Activated CD4-positive, alpha-beta T cell treated with anti-CD3 and anti-CD28 coated beads, Interleukin-2, amount 50 U/mL, for 24 hours (primary cell): ENCODE measurements at regions not wholly inside any gene's neighbourhood (a gene's known extent, or its start where the extent isn't known, plus 50 kb on each side); places are given as distances from the start of the nearest gene placed in this dataset.
"Not testable (repeated sequence)": the region's sequence is repeated elsewhere in the genome, so short reads cannot be mapped to it uniquely, and the experiment has no call there.

Experiments used
- DNase-seq, 2 donors: peaks; one replicate each; pipeline ENCODE4 v3.0.0-alpha.2; 2020; ENCODE audit warnings: low read depth in 1 of 2, low spot score in 1 of 2

GRCh38 chr15:69906256-69907185 lies 191.2 kb downstream of the TLE3 start:
- no peak for DNase-seq

- no peak for DNase-seq
Observed at GRCh38 chr15:69908060-69908459, 189.7 kb downstream of the TLE3 start.

- DNase-seq = no peak
Observed at GRCh38 chr15:69908590-69909420, 188.9 kb downstream of the TLE3 start.

- no peak for DNase-seq
Observed at GRCh38 chr15:69909719-69910444, 187.8 kb downstream of the TLE3 start.

GRCh38 chr15:69910514-69910913 lies 187.2 kb downstream of the TLE3 start:
- no peak for DNase-seq

GRCh38 chr15:69912116-69912515 lies 185.6 kb downstream of the TLE3 start:
- DNase-seq = no peak

DNA sequence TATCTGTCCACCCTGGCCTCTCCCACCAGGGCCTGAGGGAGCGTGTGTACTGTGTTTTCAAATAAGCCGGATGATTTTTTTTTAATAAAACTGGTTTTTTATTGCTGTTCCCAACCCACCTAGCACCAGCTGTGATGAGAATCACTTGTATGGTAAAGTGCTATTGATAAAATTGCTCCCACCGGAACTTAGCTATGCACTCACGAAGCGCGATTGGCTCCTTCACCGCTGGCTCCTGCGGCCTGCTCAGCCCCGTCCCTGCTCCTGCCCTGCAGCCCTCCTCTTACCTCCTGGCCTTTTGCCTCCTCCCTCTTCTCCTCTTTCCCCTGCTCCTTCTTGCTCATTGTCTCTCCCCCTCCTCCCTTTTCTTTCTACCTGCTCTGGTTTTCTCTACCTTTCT lies 183.7 kb downstream of the TLE3 start:
- no peak for DNase-seq

DNA sequence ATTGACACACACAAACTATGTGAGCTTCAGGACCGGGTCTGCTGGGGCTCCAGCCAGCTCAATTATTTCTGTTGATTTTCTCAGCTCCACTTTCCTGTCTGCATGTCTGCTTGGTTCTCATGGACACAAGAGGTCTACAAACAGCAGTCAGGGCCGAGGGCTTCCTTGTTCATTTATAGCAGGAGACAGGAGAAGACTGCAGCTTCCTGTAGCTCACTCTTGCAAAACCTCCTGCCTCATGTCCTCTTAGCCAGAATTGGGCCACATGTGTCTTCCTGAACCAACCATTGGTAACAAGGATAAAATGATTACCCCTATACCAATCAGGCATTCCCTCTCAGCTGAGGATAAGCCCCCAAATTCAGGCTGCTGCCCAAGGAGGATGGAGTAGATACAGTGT lies 182.8 kb downstream of the TLE3 start:
- DNase-seq = no peak

- DNase-seq = no peak
Observed at GRCh38 chr15:69916169-69916785, 181.4 kb downstream of the TLE3 start.

DNA sequence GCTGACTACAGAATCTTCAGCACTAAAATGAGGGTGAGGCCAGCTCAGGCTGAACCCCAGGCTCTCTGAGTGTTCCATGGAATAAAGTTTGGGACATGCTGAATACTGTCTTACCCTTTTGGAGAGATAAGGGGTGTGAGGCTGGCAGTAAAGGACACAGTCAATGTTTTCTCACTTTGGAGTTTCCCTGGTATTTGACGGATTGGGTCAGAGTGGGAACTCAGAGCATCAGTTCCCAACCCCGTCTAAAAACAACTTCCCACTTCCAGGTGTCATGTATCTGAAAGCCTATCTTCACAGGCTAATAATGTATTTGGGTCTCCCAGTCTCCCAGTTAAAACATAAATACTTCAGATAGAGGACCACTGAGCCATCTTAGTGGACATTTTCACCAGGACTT lies 180.7 kb downstream of the TLE3 start:
- DNase-seq = no peak

- no peak for DNase-seq
Observed at GRCh38 chr15:69919816-69920215, 177.9 kb downstream of the TLE3 start.

DNA sequence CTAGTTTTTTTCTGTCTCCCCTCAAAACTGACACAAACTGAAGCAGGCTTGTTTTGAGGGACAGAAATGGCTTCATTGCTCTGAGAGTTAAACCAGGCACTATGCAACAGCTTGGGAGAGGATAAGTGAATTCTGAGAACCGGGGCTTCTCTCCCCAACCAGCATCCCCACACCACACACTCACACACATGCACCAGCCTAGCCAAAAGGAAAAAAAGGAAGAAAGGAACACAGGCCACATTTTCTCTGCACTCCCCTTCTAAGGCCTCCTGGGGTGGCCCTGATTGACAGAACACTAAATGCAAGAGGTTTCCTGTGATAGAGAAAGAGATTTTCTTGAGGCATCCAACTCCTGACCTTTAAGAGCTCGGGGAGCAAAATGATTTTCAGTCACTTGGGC lies 177.5 kb downstream of the TLE3 start:
- no peak for DNase-seq

DNA sequence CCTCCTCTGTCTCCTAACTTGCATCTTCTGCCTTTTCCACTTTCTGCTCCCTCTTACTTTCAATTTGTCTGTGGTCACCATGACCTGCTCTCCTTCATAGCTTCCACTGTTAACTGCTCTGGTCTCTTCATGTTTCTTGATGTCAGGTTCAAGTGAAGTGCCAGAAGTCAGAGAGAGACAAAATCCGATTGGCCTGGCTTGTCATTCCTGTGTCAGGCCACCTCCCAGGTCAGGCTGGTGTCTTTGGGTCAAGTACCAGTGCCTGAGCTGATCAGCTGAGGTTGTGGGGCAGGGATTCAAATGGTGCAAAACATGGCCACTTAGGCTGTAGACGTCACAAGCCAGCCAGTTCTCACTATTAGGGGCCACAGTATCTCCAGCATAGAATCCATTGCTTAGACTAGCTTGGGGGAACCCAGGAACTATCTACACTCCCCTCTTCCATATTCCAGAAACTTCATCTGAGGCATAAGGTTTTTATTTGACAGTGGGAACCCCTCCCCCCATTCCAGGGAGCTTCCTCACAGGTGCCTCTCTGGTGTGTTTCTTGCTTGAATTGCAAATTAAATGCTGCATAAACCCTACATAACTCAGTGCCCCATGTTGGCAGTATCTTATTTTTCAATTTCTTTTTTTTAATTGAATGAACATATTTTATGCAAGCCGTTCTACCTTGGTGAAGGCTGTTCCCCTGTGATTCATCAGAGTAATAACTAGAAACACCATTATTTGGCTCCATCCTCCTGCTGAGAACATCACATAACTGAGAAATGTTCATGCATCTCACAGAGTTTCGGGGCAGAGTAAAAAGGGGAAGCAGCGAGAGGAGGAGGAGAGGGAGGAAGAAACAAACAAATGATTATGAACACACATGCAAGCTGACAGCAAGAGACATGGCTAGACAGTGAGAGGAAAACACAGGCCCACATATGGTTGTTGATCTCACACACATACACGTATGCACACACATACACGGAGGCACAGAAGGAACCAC lies 175.8 kb downstream of the TLE3 start:
- DNase-seq = no peak

DNA sequence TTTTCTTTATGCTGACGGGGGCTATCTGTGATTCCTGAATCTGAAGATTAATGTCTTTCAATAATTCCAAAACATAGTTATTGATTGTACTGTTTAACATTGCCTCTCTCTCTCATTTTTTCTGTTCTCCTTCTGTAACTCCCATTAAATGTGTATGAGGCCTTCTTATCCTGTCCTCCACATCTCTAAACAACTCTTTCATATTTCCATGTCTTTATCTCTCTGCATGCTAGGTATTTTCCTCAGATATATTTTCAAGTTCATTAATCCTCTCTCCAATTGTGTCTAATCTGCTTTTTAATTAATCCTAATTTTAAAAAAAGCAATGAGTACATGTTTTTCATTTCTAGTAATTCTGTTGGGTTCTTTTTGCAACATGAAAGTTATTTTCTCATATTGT lies 173.2 kb downstream of the TLE3 start:
- no peak for DNase-seq

DNA sequence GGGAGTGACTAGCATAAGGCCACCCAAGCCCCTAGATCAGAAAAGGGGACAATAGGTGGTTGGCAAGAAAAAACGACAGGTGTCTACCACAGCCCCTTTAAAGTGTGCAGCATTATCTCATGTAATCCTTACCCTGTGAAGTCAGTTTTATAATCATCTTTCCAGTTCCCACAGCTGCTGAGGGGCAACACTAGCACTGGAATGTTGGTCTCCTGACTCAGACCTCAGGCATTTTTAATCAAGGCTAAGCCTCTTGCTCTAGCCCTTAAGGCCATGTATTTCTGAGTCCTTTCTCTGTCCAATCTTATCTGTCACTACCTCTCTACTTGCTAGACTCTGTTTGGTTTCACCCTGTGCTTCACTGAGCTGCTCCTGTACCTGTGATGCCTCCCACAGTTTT lies 171.7 kb downstream of the TLE3 start:
- no peak for DNase-seq

- DNase-seq = no peak
Observed at GRCh38 chr15:69926721-69927120, 171.0 kb downstream of the TLE3 start.

DNA sequence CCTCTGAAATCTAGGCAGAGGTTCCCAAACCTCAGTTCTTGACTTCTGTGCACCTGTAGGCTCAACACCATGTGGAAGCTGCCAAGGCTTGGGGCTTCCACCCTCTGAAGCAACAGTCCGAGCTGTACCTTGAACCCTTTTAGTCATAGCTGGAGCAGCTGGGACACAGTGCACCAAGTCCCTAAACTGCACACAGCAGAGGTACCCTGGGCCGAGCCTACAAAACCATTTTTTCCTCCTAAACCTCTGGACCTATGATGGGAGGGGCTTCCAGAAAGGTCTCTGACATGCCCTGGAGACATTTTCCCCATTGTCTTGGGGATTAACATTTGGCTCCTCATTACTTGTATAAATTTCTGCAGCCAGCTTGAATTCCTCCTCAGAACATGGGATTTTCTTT lies 168.8 kb downstream of the TLE3 start:
- DNase-seq = not testable (repeated sequence)

DNA sequence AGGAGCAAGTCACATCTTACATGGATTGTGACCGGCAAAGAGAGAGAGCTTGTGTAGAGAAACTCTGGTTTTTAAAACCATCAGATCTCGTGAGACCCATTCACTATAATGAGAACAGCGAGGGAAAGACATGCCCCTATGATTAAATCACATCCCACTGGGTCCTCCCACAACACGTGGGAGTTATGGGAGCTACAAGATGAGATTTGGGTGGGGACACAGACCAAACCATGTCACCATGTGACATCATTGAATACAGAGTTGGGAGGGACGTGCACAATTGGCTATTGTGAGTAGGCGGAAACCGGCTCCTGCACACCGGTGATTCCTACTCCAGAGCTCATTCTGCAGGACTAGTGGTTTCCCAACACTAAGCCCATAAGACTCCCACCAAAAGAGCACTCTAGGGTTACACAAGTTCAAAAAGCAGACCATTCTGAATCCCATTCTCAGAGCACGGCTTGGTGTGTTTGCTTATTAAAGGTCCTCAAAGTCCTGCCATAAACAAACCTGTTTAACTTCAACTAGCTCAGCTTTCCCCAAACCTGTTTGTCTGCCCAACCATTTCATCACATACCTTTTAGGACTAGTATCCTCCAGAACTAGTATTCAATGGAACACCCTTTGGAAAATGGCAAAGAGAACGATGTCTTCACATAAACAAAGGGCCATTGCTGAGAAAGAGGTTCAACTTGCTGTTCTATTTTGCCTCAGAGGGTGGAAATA lies 167.6 kb downstream of the TLE3 start:
- no peak for DNase-seq

- DNase-seq = no peak
Observed at GRCh38 chr15:69930754-69931153, 167.0 kb downstream of the TLE3 start.
